SKM-1 (cell line): ENCODE measurements at regions not wholly inside any gene's neighbourhood (a gene's known extent, or its start where the extent isn't known, plus 50 kb on each side); places are given as distances from the start of the nearest gene placed in this dataset.

Source experiments
- DNase-seq: peaks from one replicate; lab custom pipeline; 2025; ENCODE audit not compliant: unreplicated experiment; lab: John Stamatoyannopoulos, UW

- no peak for DNase-seq
Observed at GRCh38 chr3:106168962-106169750, 300.3 kb upstream of the CBLB start.

- no peak for DNase-seq
Observed at GRCh38 chr3:106170636-106171035, 301.8 kb upstream of the CBLB start.

- DNase-seq: no peak
Observed at GRCh38 chr3:106172101-106172500, 303.3 kb upstream of the CBLB start.

- DNase-seq: no peak
Observed at GRCh38 chr3:106172780-106173179, 304.0 kb upstream of the CBLB start.

- no peak for DNase-seq
Observed at GRCh38 chr3:106175276-106175675, 306.5 kb upstream of the CBLB start.

- DNase-seq: no peak
Observed at GRCh38 chr3:106176734-106177133, 307.9 kb upstream of the CBLB start.

- no peak for DNase-seq
Observed at GRCh38 chr3:106182950-106183511, 314.2 kb upstream of the CBLB start.

- DNase-seq: no peak
Observed at GRCh38 chr3:106183762-106184391, 315.1 kb upstream of the CBLB start.

- no peak for DNase-seq
Observed at GRCh38 chr3:106184540-106185457, 316.0 kb upstream of the CBLB start.

GRCh38 chr3:106185949-106186348 is 317.1 kb upstream of the CBLB start:
- no peak for DNase-seq

GRCh38 chr3:106190296-106190695 is 321.5 kb upstream of the CBLB start:
- no peak for DNase-seq

GRCh38 chr3:106191211-106191610 is 322.4 kb upstream of the CBLB start:
- no peak for DNase-seq

GRCh38 chr3:106191913-106192312 is 323.1 kb upstream of the CBLB start:
- DNase-seq: no peak

GRCh38 chr3:106193876-106194275 is 325.1 kb upstream of the CBLB start:
- no peak for DNase-seq

GRCh38 chr3:106194726-106195125 is 325.9 kb upstream of the CBLB start:
- DNase-seq: no peak

GRCh38 chr3:106197532-106198194 is 328.9 kb upstream of the CBLB start:
- no peak for DNase-seq

GRCh38 chr3:106204160-106204868 is 335.5 kb upstream of the CBLB start:
- no peak for DNase-seq

- DNase-seq: no peak
Observed at GRCh38 chr3:106206146-106206545, 337.3 kb upstream of the CBLB start.

GRCh38 chr3:106206613-106207012 is 337.8 kb upstream of the CBLB start:
- no peak for DNase-seq

GRCh38 chr3:106208251-106208650 is 339.4 kb upstream of the CBLB start:
- DNase-seq: no peak
